ENCODE measurements at regions not wholly inside any gene's neighbourhood (a gene's known extent, or its start where the extent isn't known, plus 50 kb on each side); places are given as distances from the start of the nearest gene placed in this dataset.

DNA sequence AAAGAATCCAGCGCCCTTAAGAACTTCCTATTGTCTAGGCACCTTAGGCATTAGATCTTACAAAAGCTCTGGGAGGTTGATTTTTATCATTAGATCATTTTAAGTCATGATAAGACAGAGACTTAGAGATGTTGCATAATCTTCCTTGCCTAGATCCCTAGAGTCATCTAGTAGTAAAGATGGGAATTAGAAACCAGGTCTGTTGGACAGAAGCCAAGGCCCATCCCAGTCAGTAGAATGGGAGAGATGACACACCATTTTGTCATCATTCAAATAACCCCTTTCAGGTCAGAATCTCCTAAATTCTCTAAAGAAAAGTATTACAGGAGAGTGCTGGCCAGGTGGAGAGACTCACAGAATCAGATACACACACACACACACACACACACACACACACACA is 579.1 kb downstream of the BMP2 start:
- TF ChIP-seq, protein P1, sequence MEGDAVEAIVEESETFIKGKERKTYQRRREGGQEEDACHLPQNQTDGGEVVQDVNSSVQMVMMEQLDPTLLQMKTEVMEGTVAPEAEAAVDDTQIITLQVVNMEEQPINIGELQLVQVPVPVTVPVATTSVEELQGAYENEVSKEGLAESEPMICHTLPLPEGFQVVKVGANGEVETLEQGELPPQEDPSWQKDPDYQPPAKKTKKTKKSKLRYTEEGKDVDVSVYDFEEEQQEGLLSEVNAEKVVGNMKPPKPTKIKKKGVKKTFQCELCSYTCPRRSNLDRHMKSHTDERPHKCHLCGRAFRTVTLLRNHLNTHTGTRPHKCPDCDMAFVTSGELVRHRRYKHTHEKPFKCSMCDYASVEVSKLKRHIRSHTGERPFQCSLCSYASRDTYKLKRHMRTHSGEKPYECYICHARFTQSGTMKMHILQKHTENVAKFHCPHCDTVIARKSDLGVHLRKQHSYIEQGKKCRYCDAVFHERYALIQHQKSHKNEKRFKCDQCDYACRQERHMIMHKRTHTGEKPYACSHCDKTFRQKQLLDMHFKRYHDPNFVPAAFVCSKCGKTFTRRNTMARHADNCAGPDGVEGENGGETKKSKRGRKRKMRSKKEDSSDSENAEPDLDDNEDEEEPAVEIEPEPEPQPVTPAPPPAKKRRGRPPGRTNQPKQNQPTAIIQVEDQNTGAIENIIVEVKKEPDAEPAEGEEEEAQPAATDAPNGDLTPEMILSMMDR (conservative IDR thresholded peaks at IDR 0.05): no peak
- no peak for TF ChIP-seq ZFX (IDR thresholded peaks at IDR 0.05)
